ENCODE measurements at regions not wholly inside any gene's neighbourhood (a gene's known extent, or its start where the extent isn't known, plus 50 kb on each side); places are given as distances from the start of the nearest gene placed in this dataset.

DNA sequence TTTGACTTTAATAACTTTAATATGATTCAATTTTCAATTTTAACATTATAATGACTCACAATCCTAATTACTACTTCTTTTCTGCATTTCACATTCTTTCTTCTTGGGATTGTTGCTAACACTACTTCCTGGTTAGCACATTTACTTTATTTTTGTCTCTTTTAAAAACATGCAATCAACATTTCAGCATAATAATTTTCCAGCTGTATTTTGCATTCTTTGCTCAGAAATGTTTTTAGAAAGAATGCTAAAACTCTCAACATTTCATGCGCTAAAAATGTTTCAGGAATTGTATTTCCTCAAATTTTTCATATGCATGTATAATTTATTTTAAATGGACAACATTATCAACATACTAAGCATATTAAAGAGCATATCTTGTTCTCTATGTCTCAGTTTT is 1302.1 kb upstream of the GJE1 start:
- DNase-seq (ENCODE audit: low read depth) = no peak
- TF ChIP-seq, protein P1, sequence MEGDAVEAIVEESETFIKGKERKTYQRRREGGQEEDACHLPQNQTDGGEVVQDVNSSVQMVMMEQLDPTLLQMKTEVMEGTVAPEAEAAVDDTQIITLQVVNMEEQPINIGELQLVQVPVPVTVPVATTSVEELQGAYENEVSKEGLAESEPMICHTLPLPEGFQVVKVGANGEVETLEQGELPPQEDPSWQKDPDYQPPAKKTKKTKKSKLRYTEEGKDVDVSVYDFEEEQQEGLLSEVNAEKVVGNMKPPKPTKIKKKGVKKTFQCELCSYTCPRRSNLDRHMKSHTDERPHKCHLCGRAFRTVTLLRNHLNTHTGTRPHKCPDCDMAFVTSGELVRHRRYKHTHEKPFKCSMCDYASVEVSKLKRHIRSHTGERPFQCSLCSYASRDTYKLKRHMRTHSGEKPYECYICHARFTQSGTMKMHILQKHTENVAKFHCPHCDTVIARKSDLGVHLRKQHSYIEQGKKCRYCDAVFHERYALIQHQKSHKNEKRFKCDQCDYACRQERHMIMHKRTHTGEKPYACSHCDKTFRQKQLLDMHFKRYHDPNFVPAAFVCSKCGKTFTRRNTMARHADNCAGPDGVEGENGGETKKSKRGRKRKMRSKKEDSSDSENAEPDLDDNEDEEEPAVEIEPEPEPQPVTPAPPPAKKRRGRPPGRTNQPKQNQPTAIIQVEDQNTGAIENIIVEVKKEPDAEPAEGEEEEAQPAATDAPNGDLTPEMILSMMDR (IDR thresholded peaks at IDR 0.05; ENCODE audit: insufficient read depth, low read length) = no peak
- no peak overlapping the region for H3K4me3 ChIP-seq (ENCODE audit: low read depth, low read length)

DNA sequence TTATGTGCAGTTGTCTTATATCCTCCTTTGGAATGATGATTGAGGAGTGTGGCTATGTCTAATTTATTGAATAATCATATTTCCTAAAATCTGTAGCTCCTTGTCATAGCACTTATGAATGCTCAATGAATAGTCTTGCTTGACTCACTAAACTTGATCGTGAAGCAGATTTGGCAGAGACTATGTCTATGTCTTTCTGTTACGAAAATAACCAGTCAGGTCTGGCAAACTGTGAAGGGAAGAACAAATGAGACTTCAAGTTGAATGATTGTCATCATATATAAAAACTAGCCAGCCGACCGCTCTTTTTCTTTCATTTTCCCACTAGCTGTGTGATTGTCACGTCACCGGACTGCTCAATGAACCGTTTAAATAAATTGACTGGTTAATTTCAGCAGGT is 1303.9 kb upstream of the GJE1 start:
- no peak for DNase-seq (ENCODE audit: low read depth)
- TF ChIP-seq, protein P1 (IDR thresholded peaks at IDR 0.05; ENCODE audit: insufficient read depth, low read length) = no peak
- no peak overlapping the region for H3K4me3 ChIP-seq (ENCODE audit: low read depth, low read length)

DNA sequence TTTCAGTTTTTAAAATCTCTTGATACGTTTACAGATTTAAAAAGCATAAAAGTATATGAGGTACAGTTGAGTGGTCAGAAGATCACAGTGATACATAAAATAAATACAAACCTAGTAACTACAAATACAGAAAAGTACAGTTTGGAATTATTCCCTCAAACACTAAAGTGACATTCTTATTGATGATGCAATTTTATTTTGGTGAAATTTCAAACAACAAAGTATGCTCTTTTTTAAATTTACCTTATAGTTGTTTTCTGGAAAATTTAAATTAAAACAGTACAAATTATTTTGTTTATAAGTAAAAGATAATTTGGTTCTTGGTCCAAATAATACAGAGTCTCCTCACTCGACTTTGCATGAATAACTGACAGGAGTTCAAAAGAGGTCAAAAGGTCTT is 1305.1 kb upstream of the GJE1 start:
- H3K4me3 ChIP-seq (ENCODE audit: low read depth, low read length) = no peak overlapping the region
- TF ChIP-seq, protein P1 (IDR thresholded peaks at IDR 0.05; ENCODE audit: insufficient read depth, low read length) = no peak
- DNase-seq (ENCODE audit: low read depth) = no peak

DNA sequence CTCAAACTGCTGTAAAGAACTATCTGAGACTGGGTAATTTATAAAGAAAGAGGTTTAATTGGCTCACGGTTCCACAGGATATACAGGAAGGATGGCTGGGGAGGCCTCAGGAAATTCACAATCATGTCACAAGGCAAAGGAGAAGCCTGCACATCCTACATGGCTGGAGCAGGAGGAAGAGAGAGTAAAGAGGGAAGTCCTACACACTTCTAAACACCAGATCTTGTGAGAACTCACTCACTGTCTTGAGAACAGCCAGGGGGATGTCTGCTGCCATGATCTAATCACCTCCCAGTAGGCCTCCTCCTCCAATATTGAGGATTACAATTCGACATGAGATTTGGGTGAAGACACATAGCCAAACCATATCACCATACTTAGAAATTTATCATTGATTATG is 1307.0 kb upstream of the GJE1 start:
- H3K4me3 ChIP-seq (ENCODE audit: low read depth, low read length) = no peak overlapping the region
- no peak for DNase-seq (ENCODE audit: low read depth)
- TF ChIP-seq, protein P1 (IDR thresholded peaks at IDR 0.05; ENCODE audit: insufficient read depth, low read length) = no peak

DNA sequence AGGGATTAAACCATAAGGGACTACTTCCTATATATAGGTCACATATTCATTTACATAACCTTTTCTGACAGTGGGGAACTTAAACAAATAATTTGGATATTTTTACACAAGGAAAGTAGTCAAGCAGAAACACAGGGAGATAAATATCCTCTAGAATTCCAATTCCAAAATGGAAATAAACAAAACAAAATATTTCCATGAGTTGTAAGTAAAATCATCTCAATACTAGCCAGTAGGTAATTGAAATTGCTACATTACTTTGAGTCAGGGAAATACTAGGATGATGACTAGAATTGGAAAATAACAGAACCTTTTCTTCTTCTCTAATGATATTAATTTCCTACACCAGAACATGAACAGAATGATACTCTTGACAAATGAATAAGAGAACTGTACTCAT is 1308.1 kb upstream of the GJE1 start:
- TF ChIP-seq, protein P1 (IDR thresholded peaks at IDR 0.05; ENCODE audit: insufficient read depth, low read length) = no peak
- no peak for DNase-seq (ENCODE audit: low read depth)

DNA sequence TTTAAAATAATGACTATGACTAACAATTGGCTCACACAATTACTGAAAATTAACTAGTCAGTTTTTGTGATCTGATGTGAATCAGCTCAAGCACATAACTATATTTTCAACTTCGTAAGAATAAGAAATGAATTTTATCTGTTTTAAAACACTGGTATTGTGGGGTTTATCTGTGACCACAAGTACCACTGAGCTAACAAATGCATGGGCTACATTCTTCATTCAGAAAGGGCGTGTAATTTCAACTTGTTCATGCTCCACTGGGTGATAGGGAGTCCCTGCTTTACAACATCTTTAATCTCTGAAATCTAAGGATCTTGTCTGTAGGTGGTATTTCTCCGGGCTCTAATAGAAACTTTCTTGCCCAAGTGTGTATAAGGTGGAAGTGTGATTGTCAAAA is 1311.5 kb upstream of the GJE1 start:
- TF ChIP-seq, protein P1 (IDR thresholded peaks at IDR 0.05; ENCODE audit: insufficient read depth, low read length) = no peak
- H3K4me3 ChIP-seq (ENCODE audit: low read depth, low read length) = no peak overlapping the region
- no peak for DNase-seq (ENCODE audit: low read depth)

More for the DNA sequence above, 1308.1 kb upstream of the GJE1 start:
- no peak overlapping the region for H3K4me3 ChIP-seq (ENCODE audit: low read depth, low read length)

DNA sequence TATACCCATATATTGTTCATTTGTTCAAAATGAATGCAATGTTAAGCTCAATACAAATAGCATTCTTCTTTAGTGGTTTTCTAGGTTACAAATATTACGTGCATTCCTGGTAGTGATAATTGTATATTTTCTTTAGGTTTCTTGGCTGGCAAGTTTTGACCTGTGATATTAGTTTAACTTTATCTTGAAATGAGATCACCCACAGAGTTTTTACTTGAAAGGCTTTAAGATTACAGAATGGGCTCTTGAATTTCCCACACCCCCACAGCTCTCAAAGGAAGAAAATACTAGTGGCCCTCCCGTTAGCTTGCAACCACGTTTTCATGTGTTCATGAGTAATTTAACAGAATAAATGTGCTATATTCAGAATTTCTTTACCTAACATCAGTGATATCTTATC is 1315.5 kb upstream of the GJE1 start:
- TF ChIP-seq, protein P1 (IDR thresholded peaks at IDR 0.05; ENCODE audit: insufficient read depth, low read length) = no peak
- no peak for DNase-seq (ENCODE audit: low read depth)
- H3K4me3 ChIP-seq (ENCODE audit: low read depth, low read length) = no peak overlapping the region
